Endothelial cell of umbilical vein (primary cell): ENCODE measurements at regions not wholly inside any gene's neighbourhood (a gene's known extent, or its start where the extent isn't known, plus 50 kb on each side); places are given as distances from the start of the nearest gene placed in this dataset.

Experiments
- GATA2 ChIP-seq: IDR thresholded peaks from 2 replicates; pipeline ENCODE4 v1.7.0; 2011; ENCODE audit warnings: low read depth, mild to moderate bottlenecking, moderate library complexity, mixed read lengths, low read length; ENCODE audit not compliant: insufficient read length, insufficient read depth
- POLR2A ChIP-seq: IDR thresholded peaks from 2 replicates; pipeline ENCODE4 v1.6.1; 2012; ENCODE audit warnings: low read depth, mild to moderate bottlenecking, control low read depth, low read length
- TF ChIP-seq, protein P1 (sequence below), 2 donors: IDR thresholded peaks; 1 replicate in 1 of 2; 2 replicates in 1 of 2; pipeline ENCODE4 v1.5.1; 2011; ENCODE audit warnings: low read length in 2 of 2, mild to moderate bottlenecking in 2 of 2, moderate library complexity in 2 of 2, control low read depth in 1 of 2, inconsistent platforms in 1 of 2, low read depth in 1 of 2; ENCODE audit not compliant: insufficient read depth in 1 of 2; ENCODE audit errors: extremely low read depth in 1 of 2

DNA sequence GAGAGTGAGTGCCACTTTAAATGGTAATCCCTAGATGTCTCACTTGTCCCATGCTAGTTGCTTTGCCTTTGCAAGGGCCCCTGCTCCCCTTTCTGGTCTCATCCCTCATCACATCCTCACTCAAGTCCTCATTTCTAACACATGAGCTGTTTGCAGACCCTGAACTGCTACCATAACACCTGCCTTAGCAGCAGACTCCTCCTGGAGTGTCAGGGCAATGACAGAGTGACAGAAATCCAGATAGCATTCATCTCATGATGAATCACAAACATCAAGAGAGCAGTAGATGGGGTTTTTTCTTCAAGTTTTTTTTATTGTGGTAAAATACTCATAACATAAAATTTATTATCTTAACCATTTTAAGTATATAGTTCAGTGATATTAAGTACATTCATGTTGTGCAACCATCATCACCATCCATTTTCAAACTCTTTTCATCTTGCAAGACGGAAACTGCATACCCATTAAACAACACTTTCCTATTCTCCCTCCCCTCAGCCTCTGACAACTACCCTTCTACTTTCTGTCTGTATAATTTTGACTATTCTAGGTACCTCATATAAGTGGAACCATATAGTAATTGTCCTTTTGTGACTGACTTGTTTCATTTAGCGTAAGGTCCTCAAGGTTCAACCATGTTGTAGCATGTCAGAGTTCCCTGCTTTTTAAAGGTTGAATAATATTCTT, 133.2 kb upstream of the RPS6KA3 start:
- TF ChIP-seq, protein P1, sequence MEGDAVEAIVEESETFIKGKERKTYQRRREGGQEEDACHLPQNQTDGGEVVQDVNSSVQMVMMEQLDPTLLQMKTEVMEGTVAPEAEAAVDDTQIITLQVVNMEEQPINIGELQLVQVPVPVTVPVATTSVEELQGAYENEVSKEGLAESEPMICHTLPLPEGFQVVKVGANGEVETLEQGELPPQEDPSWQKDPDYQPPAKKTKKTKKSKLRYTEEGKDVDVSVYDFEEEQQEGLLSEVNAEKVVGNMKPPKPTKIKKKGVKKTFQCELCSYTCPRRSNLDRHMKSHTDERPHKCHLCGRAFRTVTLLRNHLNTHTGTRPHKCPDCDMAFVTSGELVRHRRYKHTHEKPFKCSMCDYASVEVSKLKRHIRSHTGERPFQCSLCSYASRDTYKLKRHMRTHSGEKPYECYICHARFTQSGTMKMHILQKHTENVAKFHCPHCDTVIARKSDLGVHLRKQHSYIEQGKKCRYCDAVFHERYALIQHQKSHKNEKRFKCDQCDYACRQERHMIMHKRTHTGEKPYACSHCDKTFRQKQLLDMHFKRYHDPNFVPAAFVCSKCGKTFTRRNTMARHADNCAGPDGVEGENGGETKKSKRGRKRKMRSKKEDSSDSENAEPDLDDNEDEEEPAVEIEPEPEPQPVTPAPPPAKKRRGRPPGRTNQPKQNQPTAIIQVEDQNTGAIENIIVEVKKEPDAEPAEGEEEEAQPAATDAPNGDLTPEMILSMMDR (IDR thresholded peaks at IDR 0.05; ENCODE audit: extremely low read depth in 1 of 2, insufficient read depth in 1 of 2, low read depth in 1 of 2, low read length in 2 of 2): no peak
- no peak for TF ChIP-seq POLR2A
- TF ChIP-seq GATA2: no peak
